HG03521 (cell line): ENCODE measurements at regions not wholly inside any gene's neighbourhood (a gene's known extent, or its start where the extent isn't known, plus 50 kb on each side); places are given as distances from the start of the nearest gene placed in this dataset.

Source experiments
- ATAC-seq: cut with Tn5 transposase; IDR thresholded peaks from one replicate; pipeline ENCODE4 v1.9.1; 2021; ENCODE audit warnings: mild to moderate bottlenecking, moderate library complexity; ENCODE audit not compliant: unreplicated experiment

DNA sequence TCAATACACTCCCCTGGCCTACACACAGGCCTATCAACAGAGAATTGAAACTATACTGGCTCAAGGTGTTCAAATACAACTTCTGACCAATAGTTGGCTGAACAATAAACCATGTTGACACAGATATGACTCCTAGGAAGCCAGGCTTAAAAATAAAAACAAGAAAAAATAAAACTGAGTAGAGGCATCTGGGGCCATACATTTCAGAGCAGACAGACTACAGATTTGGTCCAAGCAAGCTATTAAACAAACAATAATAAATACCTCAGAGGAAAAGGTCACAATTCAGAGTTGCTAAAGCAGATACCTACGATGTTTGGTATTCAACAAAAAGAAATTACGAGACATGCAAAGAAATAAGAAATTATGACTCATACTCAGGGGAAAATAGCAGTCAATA lies 132.8 kb upstream of the ACVR2A start:
- no peak for ATAC-seq

GRCh38 chr2:147711031-147711430 lies 133.8 kb upstream of the ACVR2A start:
- no peak for ATAC-seq

GRCh38 chr2:147709655-147710054 lies 135.2 kb upstream of the ACVR2A start:
- no peak for ATAC-seq

DNA sequence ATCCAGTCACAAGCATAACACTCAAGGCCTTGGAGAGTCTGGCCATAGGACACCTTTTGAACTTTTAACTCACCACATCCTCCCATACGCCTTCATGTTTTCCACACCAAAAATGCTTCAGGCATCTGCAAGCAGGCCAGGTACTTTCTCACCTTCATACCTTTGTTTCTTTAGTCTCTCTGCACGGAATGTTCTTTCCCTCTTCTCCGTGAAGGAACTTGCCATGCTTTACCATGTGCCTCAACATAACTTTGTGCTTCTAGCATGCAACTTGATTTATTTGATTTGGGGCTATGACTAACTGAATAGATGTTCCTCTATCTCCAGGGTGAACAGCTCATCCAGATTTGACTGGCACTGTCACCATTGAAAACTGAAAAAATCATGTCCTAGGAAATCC lies 141.7 kb upstream of the ACVR2A start:
- no peak for ATAC-seq

GRCh38 chr2:147698166-147698565 lies 146.7 kb upstream of the ACVR2A start:
- no peak for ATAC-seq

- no peak for ATAC-seq
Measured at GRCh38 chr2:147696426-147696825, 148.4 kb upstream of the ACVR2A start.

GRCh38 chr2:147689220-147689909 lies 155.5 kb upstream of the ACVR2A start:
- peak; percentile 99 for ATAC-seq

DNA sequence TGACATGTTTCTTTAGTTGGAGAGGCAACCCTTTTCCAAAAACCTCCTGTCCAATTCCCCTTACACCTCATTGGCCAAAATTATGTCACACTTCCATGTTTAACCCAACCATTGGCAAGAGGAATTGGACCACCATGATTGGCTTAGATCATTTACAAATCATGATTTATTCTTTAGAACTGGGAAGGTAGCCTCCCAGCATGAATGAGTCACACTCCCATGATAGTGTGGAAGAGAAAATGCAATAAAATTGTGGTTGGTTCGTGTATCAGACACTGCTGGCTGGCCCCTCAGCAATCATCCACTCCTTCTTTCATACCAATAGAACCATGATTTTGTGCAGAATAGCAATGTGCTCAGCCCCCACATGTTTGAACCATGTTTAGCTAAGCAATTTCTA lies 156.6 kb upstream of the ACVR2A start:
- no peak for ATAC-seq

DNA sequence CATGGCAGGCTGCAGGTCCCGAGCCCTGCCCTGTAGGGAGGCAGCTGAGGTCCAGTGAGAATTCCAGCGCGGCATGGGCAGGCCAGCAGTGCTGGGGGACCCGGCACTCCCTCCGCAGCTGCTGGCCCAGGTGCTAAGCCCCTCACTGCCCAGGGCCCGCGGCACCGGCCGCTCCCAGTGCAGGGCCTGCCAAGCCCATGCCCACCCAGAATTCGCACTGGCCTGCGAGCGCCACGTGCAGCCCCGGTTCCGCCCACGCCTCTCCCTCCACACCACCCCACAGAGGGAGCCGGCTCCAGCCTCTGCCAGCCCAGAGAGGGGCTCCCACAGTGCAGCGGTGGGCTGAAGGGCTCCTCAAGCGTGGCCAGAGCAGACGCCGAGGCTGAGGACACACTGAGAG lies 158.5 kb upstream of the ACVR2A start:
- ATAC-seq = no peak

DNA sequence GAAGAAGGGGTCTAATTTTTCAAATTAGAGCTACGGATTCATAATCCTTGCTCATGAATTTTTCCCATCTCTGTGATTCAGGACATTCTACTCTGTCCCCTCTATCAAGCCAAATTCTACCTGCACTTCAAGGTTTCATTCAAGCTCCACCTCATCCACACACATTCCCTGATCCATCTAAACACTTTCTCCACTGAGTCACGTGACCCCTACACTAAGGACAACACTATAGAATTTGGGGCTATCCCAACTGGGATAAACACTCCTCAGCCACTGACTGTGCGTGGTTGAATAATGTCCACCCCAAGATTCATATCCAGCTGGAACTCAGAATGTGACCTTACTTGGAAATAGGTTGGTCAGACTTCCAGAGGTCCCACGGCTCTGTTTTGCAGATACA lies 159.9 kb upstream of the ACVR2A start:
- no peak for ATAC-seq

DNA sequence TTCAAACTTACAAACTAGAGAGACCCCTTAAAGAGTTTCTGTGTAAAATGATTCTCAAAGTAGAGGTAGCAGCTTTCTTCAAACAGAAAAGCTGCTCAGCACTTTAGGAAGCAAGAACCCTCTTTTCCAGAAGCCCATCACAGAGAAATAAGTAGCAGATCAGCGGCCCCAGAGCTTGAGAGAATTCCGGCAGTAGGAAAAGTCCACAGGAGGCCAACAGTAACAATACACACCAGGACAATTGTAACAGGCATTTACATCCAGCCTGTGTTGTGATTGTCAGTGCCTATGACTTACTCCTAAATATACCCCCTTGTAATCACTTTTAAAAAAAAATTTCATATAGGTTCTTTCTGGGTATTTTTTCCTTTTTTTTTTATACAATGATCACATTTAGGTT lies 161.4 kb upstream of the ACVR2A start:
- no peak for ATAC-seq

- ATAC-seq = no peak
Measured at GRCh38 chr2:147681093-147681492, 163.7 kb upstream of the ACVR2A start.

GRCh38 chr2:147679955-147680531 lies 164.8 kb upstream of the ACVR2A start:
- ATAC-seq = no peak

DNA sequence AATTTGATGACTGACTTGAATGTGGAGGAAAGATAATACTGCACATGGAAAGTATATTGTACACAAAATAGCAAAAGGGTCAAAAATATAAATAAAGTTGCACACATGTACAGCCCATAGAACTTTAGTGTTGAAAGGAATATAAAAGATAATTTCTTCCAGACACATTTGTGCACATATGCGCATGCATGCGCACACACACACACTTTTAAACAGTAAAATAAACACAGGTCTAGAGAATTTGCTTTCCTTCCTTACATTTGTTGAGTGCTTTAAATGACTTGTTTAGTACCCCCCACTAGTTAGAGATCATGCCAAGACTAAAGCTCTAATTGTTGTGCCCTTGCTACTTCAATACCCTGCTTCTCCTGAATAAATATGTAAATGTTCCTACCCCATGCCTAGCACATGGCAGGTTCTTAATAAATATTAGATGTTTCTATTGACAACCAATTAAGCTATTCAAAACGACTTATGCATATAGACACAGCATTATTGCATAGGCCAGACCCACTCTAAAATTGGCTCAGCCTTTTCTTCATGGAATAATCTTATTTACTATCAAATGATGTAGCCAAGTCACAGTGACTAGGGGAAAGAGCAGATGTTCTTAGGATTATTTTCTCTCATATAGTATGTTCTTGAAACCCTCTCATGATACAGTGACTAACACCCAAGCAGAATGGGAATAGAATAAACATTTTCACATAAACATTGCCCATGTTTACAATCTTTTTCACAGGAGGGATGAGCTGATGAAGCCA lies 165.5 kb upstream of the ACVR2A start:
- no peak for ATAC-seq

- ATAC-seq = no peak
Measured at GRCh38 chr2:147665105-147665504, 179.7 kb upstream of the ACVR2A start.

- peak; percentile 24 for ATAC-seq
Measured at GRCh38 chr2:147663962-147664361, 180.9 kb upstream of the ACVR2A start.

GRCh38 chr2:147663153-147663961 lies 181.5 kb upstream of the ACVR2A start:
- peak; percentile 74 for ATAC-seq

- ATAC-seq = no peak
Measured at GRCh38 chr2:147662221-147662620, 182.6 kb upstream of the ACVR2A start.

DNA sequence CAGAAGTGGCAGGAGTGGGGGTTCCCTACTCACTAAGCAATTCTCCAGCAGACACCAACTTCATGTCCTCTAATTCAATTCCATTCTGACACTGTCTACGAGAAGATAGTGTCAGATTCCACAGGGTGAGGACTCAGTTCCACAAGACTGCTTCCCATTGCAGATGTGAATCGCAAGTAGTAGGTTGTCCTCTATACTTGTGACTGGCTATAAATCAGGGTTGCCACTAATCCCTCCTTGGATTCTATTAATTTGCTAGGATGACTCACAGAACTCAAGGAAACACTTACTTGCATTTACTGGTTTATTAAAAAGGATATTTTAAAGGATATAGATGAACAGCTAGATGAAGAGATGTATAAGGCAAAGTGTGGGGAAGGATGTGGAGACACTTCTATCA lies 184.1 kb upstream of the ACVR2A start:
- ATAC-seq = no peak

- ATAC-seq = no peak
Measured at GRCh38 chr2:147659051-147659450, 185.8 kb upstream of the ACVR2A start.
